GM18868 (cell line): ENCODE measurements at regions not wholly inside any gene's neighbourhood (a gene's known extent, or its start where the extent isn't known, plus 50 kb on each side); places are given as distances from the start of the nearest gene placed in this dataset.
"Not testable (repeated sequence)": the region's sequence is repeated elsewhere in the genome, so short reads cannot be mapped to it uniquely, and the experiment has no call there.

Experiments used
- ATAC-seq: cut with Tn5 transposase; IDR thresholded peaks from one replicate; pipeline ENCODE4 v1.9.1; 2021; ENCODE audit warnings: mild to moderate bottlenecking, moderate library complexity; ENCODE audit not compliant: unreplicated experiment

DNA sequence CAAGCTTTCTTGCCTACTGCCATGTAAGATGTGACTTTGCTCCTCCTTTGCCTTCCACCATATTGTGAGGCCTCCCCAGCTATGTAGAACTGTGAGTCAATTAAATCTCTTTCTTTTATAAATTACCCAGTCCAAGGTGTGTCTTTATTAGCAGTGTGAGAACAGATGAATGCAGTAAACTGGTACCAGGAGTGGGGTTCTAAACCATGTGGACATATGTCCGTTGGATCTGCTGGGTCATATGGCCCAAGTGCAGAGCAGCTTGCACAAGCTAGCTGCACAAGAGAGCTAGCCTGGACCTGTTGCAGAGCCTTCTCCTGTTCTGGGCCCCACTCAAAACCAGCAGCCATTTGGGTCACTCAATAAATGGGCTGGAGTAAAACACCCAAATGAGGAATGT, 177.1 kb downstream of the HIPK3 start:
- no peak for ATAC-seq

- ATAC-seq = not testable (repeated sequence)
These were observed 171.3 kb downstream of the HIPK3 start for GRCh38 chr11:33428435-33428834.

GRCh38 chr11:33420959-33421566, 163.9 kb downstream of the HIPK3 start:
- no peak for ATAC-seq

DNA sequence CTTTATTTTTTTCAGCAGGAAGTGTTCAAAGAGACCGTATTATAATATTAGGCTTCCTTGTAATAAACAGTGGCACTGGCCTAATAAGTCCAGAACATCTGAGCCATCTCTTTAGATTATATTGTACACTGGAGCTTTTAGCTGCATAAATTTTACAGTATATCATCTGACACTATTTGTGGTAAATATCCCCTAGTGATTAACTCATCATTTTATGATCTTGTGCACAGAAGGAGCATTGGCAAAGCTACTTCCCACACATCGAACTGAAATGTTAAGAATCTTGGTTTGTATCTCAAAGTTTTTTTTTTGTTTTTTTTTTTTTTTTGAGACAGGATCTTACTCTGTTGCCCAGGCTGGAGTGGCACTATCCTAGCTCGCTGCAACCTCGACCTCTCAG, 162.7 kb downstream of the HIPK3 start:
- no peak for ATAC-seq

GRCh38 chr11:33417121-33417520, 159.9 kb downstream of the HIPK3 start:
- no peak for ATAC-seq

GRCh38 chr11:33413301-33413700, 156.1 kb downstream of the HIPK3 start:
- no peak for ATAC-seq

DNA sequence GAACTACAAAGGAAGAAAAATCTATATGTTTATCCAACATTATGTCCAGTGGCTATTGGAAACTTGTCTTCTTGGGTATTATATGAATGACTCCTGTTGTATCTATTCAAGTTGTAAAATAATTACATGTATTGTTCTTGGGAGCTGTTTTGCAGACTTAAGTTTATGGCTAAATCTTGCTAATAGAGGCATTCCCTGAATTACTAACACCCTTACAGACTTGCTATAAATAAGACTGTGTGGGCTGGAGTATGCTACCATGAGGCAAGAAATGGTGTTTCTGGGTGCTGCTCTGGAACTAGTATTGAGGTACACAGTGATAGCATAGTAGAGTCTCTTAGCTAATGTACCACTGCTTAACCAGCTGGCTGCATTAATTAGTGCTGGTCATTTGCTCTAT, 155.1 kb downstream of the HIPK3 start:
- ATAC-seq = no peak

GRCh38 chr11:33411751-33412150, 154.6 kb downstream of the HIPK3 start:
- no peak for ATAC-seq

GRCh38 chr11:33410086-33410765, 153.0 kb downstream of the HIPK3 start:
- no peak for ATAC-seq
